ENCODE measurements at regions not wholly inside any gene's neighbourhood (a gene's known extent, or its start where the extent isn't known, plus 50 kb on each side); places are given as distances from the start of the nearest gene placed in this dataset.

- no peaks in the 10 kb centered on the region for H3K36me3 ChIP-seq
- no peak for TF ChIP-seq EP300 (IDR thresholded peaks at IDR 0.05)
- no peak overlapping the region for H3K27ac ChIP-seq
- no peak overlapping the region for H3K4me3 ChIP-seq
- no peaks in the 10 kb centered on the region for H3K27me3 ChIP-seq
- no peaks in the 10 kb centered on the region for H3K4me1 ChIP-seq
- ATAC-seq, result no peak
- no peaks in the 10 kb centered on the region for H3K9me3 ChIP-seq
These were observed 108.9 kb upstream of the NEK7 start for GRCh38 chr1:198047913-198048312.

- H3K4me1 ChIP-seq, result no peaks in the 10 kb centered on the region
- no peaks in the 10 kb centered on the region for H3K27me3 ChIP-seq
- H3K9me3 ChIP-seq, result no peaks in the 10 kb centered on the region
- H3K36me3 ChIP-seq, result no peaks in the 10 kb centered on the region
- H3K4me3 ChIP-seq, result no peak overlapping the region
- H3K27ac ChIP-seq, result no peak overlapping the region
- no peak for TF ChIP-seq EP300 (IDR thresholded peaks at IDR 0.05)
- TF ChIP-seq POLR2A (IDR thresholded peaks at IDR 0.05), result no peak
- no peak for TF ChIP-seq POLR2AphosphoS5 (IDR thresholded peaks at IDR 0.05)
- TF ChIP-seq CTCF (IDR thresholded peaks at IDR 0.05), result no peak
- no peak for ATAC-seq
- 100% methylated on average over 2 of the region's 3 CpGs for WGBS, 2 donors (ENCODE audit: low coverage in 1 of 2)
These were observed 102.3 kb upstream of the NEK7 start for GRCh38 chr1:198054510-198054909.

- Histone ChIP-seq H3K36me3 (no peaks in the 10 kb centered on the region), H3K4me1 (no peaks in the 10 kb centered on the region), H3K27ac (no peak overlapping the region), H3K9me3 (no peaks in the 10 kb centered on the region), H3K27me3 (no peaks in the 10 kb centered on the region), H3K4me3 (no peak overlapping the region)
- TF ChIP-seq EP300 (IDR thresholded peaks at IDR 0.05), result no peak
- no peak for TF ChIP-seq POLR2A (IDR thresholded peaks at IDR 0.05)
- TF ChIP-seq CTCF (IDR thresholded peaks at IDR 0.05), result no peak
- TF ChIP-seq POLR2AphosphoS5 (IDR thresholded peaks at IDR 0.05), result no peak
- ATAC-seq, result no peak
- 0 to 27% methylated on average over 1 to 2 of the region's 2 CpGs for WGBS, 2 donors (ENCODE audit: low coverage in 1 of 2)
These were observed 100.5 kb upstream of the NEK7 start for GRCh38 chr1:198056255-198056654.

GRCh38 chr1:198064181-198064580 is 92.6 kb upstream of the NEK7 start:
- Histone ChIP-seq H3K4me1 (no peaks in the 10 kb centered on the region), H3K27ac (no peak overlapping the region), H3K9me3 (no peaks in the 10 kb centered on the region), H3K4me3 (no peak overlapping the region), H3K27me3 (no peaks in the 10 kb centered on the region), H3K36me3 (no peaks in the 10 kb centered on the region)
- no peak for ATAC-seq
- 73 to 78% methylated on average over 1 to 2 of the region's 2 CpGs for WGBS, 2 donors (ENCODE audit: low coverage in 1 of 2)
- TF ChIP-seq POLR2A (IDR thresholded peaks at IDR 0.05), result no peak
- no peak for TF ChIP-seq EP300 (IDR thresholded peaks at IDR 0.05)
- TF ChIP-seq CTCF (IDR thresholded peaks at IDR 0.05), result no peak
- no peak for TF ChIP-seq POLR2AphosphoS5 (IDR thresholded peaks at IDR 0.05)

- H3K4me3 ChIP-seq, result no peak overlapping the region
- peaks cover 9% of the 10 kb centered on the region for H3K27me3 ChIP-seq
- H3K27ac ChIP-seq, result no peak overlapping the region
- TF ChIP-seq CTCF (IDR thresholded peaks at IDR 0.05), result no peak
- no peak for TF ChIP-seq POLR2A (IDR thresholded peaks at IDR 0.05)
- TF ChIP-seq POLR2AphosphoS5 (IDR thresholded peaks at IDR 0.05), result no peak
- H3K9me3 ChIP-seq, result no peaks in the 10 kb centered on the region
- H3K36me3 ChIP-seq, result no peaks in the 10 kb centered on the region
- H3K4me1 ChIP-seq, result no peaks in the 10 kb centered on the region
- 22 to 44% methylated on average over 3 of the region's 3 CpGs for whole genome bisulfite sequencing, 2 donors (ENCODE audit: low coverage in 1 of 2)
- no peak for ATAC-seq
These were observed 88.5 kb upstream of the NEK7 start for GRCh38 chr1:198068285-198068684.

GRCh38 chr1:198072177-198072576 is 84.6 kb upstream of the NEK7 start:
- Histone ChIP-seq H3K36me3 (no peaks in the 10 kb centered on the region), H3K4me1 (no peaks in the 10 kb centered on the region), H3K4me3 (no peak overlapping the region), H3K9me3 (no peaks in the 10 kb centered on the region), H3K27me3 (peaks cover 9% of the 10 kb centered on the region), H3K27ac (no peak overlapping the region)
- no peak for ATAC-seq
- TF ChIP-seq CTCF (IDR thresholded peaks at IDR 0.05) (no peak), POLR2A (IDR thresholded peaks at IDR 0.05) (no peak), EP300 (IDR thresholded peaks at IDR 0.05) (no peak), POLR2AphosphoS5 (IDR thresholded peaks at IDR 0.05) (no peak)
- WGBS, 2 donors (ENCODE audit: low coverage in 1 of 2), result 63 to 75% methylated on average over 1 of the region's 1 CpG
